Body of pancreas (tissue), 4 donors: ENCODE measurements at regions not wholly inside any gene's neighbourhood (a gene's known extent, or its start where the extent isn't known, plus 50 kb on each side); places are given as distances from the start of the nearest gene placed in this dataset.
"Not testable (repeated sequence)": the region's sequence is repeated elsewhere in the genome, so short reads cannot be mapped to it uniquely, and the experiment has no call there.

Source experiments
- POLR2A ChIP-seq, 3 donors: fragments of 450-650 bp; IDR thresholded peaks; one replicate each; pipeline ENCODE4 v1.6.1; 2016; ENCODE audit warnings: antibody characterized with exemption in 3 of 3, mild to moderate bottlenecking in 2 of 3
- TF ChIP-seq, protein P1 (sequence below), 7 experiments: fragments of 450-650 bp in 4 of 7; fragments of 200-600 bp in 3 of 7; sonication (generic) in 3 of 7; IDR thresholded peaks; one replicate each; pipeline ENCODE4 v1.5.1; 2016 to 2019; ENCODE audit warnings: antibody characterized with exemption in 7 of 7

GRCh38 chr9:63814970-63815669 lies 1469.9 kb downstream of the FOXD4L5 start:
- TF ChIP-seq, protein P1, sequence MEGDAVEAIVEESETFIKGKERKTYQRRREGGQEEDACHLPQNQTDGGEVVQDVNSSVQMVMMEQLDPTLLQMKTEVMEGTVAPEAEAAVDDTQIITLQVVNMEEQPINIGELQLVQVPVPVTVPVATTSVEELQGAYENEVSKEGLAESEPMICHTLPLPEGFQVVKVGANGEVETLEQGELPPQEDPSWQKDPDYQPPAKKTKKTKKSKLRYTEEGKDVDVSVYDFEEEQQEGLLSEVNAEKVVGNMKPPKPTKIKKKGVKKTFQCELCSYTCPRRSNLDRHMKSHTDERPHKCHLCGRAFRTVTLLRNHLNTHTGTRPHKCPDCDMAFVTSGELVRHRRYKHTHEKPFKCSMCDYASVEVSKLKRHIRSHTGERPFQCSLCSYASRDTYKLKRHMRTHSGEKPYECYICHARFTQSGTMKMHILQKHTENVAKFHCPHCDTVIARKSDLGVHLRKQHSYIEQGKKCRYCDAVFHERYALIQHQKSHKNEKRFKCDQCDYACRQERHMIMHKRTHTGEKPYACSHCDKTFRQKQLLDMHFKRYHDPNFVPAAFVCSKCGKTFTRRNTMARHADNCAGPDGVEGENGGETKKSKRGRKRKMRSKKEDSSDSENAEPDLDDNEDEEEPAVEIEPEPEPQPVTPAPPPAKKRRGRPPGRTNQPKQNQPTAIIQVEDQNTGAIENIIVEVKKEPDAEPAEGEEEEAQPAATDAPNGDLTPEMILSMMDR (IDR thresholded peaks at IDR 0.05) = not testable (repeated sequence)
- not testable (repeated sequence) for TF ChIP-seq POLR2A (IDR thresholded peaks at IDR 0.05)
